Hematopoietic multipotent progenitor cell treated with erythropoietin and hydrocortisone succinate and interleukin-3 and kit ligand, for 15 days (in vitro differentiated cells): ENCODE measurements at regions not wholly inside any gene's neighbourhood (a gene's known extent, or its start where the extent isn't known, plus 50 kb on each side); places are given as distances from the start of the nearest gene placed in this dataset.

Source experiments
- DNase-seq: peaks from one replicate; pipeline ENCODE4 v3.0.0-alpha.2; 2015; ENCODE audit warnings: low spot score

DNA sequence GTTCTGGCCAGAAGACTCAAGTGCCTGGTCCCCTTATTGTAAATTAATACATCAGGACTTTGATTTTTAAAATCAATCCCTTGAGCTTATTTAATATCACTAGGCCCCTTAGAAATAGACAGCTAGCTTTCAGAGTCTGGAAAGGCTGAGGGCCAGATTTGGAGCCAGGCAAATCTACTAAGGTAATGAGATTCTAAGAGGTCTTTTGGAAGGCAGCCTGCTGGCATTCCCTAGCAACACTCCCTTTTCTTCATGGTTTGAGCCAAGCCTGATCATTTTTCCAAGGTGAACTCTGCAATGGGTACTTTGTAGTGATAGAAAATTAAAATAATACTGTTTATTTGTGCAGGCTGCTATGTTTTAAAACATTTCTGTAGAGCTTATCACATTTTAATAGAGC, 378.5 kb downstream of the FAT4 start:
- no peak for DNase-seq

DNA sequence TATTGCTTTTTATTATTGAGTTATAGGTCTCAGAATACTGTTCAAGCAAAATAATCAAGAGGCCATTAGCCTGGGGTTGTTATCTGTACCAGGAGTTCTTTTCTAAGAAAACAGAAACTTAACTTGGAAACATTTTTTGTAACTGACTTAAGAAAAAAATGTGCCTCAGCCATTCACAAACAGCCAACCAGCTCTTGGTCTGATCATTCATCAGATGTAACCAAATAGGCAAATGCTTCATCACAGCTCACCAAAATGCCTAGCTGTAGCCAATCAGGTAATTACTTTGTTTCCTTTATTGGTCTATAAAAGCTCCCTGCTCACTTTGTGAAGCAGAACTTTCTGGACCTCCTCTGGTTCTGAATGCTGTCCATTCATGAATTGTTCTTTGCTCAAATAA, 387.7 kb downstream of the FAT4 start:
- DNase-seq, result no peak

DNA sequence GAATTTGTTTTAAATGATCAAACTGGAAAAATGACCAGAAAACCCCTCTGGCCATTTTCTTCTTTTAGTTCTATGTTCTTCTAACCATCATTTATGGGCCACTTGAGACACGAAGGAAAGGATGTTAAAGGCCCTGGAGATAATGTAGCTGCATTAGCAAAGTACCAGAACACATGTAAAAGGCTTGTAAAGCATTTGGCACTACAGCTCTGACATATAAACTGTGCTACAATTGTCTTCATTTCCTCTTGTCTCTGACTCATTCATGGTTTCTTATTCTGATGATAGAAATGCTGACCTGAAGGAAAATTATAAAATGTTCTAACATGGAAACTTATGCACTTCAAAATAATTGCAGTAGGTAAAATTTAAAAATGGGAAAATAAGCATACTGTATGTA, 388.7 kb downstream of the FAT4 start:
- DNase-seq, result no peak

DNA sequence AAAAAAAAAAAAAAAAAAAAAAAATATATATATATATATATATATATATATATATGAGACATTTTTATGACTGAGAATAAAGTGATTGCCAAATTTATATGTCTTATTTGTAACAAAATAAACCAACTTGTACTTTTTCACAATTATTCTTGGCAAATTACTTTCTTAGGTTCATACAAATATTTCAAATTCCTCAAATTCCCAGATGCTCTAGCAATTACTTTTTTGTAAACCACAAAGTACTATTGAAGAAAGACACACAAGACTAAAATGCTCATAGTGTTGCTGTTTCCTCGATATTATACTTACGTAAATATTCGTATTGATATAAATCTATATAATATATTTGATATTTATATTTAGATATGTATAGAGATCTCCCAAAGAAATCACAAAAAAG, 390.0 kb downstream of the FAT4 start:
- DNase-seq, result no peak

DNA sequence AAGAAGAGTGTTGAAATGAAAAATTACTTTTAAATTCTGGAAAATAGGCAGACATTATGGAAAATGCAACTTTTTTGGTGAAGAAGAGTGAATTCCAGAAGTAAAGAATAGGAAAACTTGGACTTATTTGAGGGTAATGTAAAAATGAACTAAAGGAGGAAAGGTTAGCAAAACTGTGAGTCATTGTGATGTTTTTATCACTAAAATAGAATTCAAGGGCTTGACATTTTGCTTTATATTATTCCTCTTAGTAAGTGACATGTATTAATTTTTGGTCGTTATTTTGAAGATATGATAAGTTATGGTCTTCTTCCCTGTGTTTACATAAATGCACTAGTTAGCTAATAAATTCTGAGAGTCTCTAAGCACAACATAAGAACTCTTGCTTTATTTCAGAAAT, 390.9 kb downstream of the FAT4 start:
- DNase-seq, result no peak

DNA sequence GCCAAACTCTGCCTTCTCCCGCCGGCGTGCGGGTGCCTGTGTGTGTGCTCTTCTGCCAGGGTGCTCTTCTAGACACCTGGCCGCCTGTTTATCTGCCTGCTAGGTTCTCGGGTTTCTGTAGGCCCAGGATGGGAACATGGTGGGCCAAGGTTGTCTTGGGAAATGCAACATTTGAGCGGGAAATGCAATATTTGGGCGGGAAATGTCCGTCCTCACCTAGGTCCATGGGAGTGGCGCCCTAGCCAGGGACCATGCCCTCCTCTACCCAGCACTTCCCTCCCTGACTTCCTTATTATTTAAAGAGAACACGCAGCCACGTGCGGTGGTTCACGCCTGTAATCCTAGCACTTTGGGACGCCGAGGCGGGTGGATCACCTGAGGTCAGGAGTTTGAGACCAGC, 392.6 kb downstream of the FAT4 start:
- no peak for DNase-seq

DNA sequence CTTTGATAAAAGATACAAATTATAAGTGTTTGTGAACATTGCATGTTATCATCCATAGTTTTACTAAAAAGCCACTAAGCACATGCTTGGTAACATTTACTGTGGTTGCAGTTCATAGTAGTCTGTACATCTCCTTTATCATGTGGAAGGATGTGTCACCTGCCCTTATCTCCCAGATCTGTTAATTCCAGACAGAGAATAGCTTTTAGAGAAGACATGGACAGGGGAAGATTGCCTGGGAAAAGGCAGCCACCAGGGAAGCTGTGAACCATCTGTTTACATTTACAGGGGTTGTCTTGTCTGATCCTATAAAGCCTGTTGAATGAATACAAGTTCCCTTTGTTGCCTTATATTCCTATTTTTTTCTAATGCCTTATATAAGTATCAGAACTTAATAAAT, 396.0 kb downstream of the FAT4 start:
- no peak for DNase-seq

DNA sequence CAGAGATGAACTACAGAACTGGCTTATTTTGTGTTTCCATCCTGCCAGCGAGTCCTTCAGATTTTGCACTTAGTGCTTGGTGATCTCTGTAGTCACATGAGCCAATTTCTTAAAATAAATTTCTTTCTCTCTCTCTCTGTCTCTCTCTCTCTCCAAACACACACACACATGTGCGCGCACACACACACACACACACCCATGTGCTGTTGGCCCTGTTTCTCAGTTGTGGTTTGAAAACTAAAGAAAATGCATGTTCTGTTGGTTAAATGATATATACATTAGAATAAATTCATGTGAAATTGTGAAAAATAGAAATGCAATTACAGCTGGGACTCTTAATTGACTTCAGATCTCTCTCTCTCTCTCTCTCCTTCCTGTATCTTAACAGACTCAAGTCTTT, 399.3 kb downstream of the FAT4 start:
- no peak for DNase-seq

DNA sequence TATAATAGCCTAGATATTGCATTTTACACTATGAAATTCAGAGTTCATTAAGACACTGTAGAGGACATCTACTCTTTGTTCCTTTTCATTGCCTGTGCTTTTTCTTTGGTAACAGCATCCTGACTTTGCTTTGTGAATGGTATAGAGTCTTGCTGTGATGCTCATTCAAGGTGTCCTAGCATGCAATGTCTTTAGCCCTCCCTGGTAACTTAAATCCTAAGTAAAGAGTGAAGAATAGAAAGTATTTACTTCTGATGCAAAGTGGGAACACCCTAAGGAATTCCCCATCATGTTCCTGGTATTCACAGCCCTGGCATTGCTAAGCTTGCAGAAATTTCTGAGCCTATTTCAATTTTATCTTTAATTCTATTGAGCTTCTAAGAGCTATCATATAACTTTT, 400.1 kb downstream of the FAT4 start:
- DNase-seq, result no peak

DNA sequence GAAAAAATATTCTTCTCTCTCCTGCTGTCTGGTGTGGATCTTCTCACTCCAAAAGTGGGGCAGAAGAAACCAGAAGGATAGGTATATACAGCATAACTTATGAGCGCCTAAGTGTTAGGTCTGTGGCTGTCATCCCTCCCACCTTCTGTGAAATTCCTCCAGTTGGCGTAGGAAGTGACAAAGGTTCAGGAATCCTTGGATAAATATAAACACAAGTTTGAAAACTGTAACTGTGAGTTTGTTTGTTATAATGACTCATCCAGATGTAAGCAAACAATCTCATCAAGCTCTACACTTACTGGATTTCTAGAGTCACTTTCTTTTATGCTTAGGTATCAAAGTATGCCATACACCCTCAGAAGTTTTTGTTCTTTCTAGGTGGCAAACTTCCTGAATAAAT, 405.2 kb downstream of the FAT4 start:
- no peak for DNase-seq

DNA sequence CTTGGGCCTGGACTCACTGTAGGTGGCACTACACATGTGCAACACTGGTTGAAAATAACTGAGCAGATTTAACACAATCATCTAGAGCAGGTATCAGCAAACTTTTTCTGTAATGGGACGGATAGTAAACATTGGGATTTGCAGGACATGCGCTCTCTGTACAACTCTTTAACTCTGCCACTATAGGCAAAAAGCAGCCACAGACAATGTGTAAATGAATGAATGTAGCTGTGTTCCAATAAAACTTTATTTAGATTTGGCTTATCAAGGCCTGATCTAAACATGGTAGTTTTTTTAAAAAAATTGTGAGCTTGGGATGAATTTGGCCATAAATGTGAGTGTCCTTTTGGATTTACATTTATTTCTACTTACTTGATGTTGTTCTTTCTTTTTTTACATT, 407.3 kb downstream of the FAT4 start:
- no peak for DNase-seq

DNA sequence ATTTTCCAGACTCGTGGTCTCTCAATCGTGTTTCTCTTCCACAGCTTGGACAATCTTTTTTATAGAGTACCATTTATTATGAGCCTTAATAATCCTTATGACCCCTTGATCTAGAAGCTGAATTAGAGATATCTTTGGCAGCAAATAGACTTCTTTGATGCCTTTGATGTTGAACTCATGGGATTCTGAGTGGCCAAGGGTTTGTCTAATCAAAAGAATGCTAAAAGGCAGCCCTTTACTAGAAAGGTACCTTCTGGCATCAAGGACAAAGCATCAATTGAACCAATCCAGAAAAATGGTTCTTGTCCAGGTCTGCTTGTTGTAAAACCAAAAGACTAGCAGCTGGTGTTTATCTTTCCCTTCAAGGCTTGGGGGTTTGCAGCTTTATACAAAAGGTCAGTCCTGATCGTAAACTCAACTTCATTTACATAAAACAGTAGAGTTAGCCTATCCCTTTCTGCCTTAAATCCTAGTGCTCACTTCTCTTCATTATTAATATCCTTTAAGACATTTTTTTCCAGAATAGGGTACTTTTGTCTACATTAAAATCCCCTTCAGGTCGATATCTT, 411.3 kb downstream of the FAT4 start:
- no peak for DNase-seq

DNA sequence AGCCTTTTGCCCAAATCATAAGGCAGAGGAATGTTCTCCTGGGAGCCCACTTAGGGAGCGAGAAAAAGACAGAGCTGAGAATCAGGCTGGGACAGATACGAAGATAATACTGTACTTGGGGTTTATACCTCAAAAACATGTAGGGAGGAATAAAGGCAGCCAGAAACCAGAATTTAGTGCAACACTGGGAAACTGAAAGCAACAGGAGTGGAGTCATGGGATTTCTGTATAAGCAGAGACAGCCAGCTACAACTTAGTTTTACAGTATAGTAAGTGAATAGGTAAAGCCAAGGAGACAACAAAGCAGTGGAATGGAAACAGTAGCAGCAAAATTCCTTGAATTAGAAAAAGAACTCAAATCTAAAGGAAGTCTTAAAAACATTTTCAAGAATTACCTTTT, 413.2 kb downstream of the FAT4 start:
- no peak for DNase-seq

DNA sequence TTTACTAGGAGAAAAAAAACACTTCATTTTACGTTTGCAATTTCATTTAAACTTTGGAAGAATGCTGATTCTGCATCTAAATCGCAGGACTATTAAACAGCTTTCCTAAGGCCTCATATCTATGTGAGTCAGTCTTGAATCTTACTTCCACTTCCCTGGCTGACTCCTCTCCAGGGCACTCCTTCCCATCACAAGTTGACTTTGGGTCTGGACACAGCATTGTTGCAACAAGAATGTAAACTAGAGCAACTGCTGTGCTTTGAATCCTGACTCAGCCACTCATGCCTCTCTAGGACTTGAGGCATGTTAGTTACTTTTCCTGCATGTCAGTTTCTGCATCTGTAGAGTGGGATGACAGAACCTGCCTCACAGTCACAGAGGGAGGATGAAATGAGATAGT, 413.8 kb downstream of the FAT4 start:
- DNase-seq, result no peak

DNA sequence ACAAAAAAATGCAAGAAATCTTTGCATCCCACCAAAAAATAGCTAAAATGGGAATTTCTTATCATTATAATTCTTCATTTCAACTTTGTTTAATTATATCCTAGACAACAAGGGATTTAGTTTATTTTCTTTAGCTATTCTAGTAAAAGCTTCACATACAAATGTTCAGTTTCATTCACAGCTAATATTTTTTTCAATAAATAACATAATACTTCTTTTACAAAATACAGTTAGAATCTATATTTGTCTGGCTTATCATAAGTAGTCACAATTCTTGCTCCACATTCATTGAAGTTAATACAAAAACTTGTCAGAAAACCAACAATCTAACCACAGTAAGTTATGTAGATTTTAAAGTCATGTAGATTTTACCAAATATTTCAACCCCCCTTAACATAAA, 414.4 kb downstream of the FAT4 start:
- DNase-seq, result no peak

DNA sequence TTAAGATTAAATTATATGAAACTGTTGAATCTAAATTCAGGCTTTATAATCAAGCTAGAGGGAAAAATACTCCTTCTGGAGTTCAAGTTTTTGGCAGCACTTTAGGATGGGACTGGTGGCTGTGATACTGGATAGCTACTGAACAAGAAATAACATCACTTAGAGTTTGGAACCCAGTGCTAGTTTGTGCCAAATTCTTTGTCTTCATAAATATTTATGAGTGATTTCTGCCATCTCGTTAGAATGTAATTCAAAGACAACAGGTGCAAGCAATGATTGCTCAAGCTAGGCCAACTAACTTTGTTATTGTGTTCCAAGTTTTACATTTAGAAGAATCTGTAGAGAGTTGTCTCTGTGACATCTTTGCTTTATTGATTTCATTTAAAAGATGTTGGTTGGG, 417.9 kb downstream of the FAT4 start:
- DNase-seq, result no peak

DNA sequence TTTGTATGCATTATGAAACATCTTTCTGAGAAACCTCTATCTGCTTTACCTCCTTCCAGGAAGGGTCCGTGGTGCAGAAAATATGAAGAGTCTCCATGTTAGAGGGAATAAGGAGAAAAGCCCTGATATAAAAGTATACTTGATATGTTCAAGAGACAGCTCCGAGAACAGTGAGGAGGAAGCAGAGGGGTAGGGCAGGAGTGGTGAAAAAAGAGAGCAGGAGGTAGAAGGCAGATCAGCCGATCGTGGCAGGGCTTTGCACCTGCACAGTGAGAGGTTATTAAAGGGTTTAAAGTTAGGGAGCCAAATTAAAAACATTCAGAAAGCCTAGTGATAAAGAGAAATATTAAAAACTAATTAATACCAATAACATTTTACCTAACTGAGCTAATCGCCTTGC, 419.7 kb downstream of the FAT4 start:
- DNase-seq, result no peak

DNA sequence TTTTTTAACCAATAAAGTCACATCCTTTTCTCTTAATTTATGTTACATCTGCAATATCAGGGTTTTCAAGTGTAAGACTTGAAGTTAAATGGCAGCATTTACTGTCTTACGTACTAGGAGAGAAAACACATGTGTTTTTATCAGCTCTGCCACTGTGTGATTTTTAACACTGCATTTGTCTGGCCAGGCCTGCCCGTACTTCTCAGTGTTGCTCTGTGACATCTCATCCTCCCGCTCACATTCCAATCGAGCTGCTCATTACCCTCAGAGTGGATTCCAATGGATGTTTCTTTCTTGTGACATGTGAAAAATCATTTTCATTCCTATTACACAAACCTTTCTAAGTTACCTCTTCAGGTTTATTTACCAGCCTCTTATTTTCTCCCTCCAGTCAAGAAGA, 420.3 kb downstream of the FAT4 start:
- no peak for DNase-seq

DNA sequence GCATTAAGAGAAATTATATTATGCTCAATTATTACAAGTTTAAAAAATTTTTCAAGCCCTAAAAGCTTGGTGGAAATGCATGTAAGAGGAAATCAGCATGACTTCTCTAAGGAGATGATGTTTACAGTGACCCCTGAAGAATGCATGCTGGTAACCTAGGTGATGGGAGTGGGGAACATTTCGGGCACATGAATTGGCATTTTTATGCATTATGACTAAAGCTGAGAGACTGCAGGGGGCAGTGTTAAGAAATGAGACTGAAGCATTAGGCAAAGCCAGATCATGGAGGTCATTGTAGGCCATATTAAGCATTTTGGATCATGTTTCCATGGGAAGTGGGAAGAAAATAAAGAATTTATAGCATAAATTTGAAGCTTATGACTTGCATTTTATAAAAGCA, 421.3 kb downstream of the FAT4 start:
- DNase-seq, result no peak

DNA sequence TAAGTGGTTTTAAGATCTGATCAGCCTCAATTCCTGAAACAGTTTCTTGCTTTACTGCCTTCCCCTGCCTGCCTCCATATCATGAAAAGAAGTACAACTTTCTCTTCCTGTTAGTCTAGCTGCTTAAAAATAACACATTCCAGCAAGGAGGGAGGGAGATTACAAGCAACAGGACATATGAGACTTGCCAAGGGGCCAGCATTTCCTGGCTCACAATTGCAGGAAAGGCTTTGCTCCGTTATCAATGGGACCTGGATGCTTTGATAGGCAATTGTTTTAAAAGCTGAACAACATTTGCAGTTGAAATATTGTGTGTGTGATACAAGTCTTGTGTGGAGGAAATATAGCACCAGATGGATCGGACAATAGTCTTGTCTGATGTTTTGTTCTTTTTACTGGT, 425.0 kb downstream of the FAT4 start:
- DNase-seq, result no peak

DNA sequence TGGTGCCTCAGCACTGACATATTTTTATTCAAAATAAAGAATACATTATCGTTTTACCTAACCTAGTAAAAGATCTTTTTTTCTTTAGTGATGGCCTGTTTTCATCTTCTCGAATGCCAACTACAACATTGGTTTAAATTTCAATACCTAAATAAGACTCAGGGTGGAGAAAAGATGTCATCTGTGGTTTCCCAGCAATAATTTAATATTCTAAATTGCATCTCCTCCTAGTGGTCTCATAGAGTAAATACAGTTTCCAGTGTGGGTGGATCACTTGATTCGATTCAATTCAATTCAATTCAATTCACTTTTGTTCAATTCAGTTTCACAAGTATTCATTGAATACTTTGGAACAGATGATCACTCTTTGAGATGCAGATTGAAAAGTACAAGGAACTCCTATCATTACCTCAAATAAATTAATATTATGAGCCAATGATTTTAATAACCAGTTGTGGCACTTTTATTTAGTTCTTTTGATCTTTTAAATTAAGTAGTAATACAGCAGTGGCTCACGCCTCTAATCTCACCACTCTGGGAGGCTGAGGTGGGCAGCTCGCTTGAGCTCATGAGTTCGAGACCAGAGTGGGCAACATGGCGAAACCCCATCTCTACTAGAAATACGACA, 427.2 kb downstream of the FAT4 start:
- no peak for DNase-seq

DNA sequence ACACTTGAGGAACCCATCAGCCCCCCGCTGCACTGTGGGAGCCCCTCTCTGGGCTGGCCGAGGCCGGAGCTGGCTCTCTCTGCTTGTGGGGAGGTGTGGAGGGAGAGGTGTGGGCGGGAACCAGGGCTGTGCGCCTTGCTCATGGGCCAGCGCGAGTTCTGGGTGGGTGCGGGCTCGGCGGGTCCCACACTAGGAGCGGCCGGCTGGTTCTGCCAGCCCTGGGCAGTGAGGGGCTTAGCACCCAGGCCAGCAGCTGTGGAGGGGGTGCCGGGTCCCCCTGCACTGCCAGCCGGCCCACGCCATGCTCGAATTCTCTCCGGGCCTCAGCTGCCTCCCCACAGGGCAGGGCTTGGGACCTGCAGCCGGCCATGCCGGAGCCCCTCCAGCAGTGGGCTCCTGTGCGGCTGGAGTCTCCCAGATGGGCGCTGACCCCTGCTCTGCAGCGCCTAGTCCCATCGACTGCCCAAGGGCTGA, 430.2 kb downstream of the FAT4 start:
- no peak for DNase-seq

DNA sequence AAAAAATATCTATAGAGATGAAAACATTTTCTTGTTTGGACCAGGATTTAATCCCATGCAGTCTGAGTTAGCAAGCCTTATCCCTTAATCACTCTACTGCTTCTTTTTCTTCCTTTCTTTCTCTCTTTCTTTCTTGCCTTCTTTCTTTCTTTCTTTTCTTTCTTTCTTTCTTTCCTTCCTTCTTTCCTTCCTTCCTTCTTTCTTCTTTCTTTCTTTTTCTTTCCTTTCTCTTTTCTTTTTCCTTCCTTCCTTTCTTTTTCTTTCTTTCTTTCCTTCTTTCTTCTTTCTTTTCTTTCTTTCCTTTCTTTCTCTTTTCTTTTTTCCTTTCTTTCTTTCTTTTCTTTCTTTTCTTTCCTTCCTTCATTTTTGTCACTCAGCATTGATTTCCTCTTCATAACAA, 434.6 kb downstream of the FAT4 start:
- no peak for DNase-seq

DNA sequence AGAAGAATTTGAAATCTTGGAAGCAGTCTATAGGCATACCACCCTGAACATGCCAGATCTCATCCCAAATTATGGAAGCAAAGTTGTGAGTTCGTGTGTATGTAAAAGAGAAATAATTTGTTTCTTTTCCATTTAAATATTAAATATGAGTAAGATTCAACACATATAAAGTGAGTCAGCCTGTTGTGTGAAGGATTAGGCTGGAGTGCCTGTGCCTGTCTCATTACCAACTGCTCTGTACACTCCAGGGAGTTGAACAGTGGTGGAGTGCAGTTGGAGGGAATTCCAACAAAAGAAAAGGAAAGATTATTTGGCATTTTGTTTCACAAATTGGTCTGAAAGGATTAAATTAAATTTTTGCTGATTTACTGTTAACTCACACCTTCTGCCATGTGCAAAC, 435.6 kb downstream of the FAT4 start:
- DNase-seq, result no peak
